ENCODE measurements at regions not wholly inside any gene's neighbourhood (a gene's known extent, or its start where the extent isn't known, plus 50 kb on each side); places are given as distances from the start of the nearest gene placed in this dataset.

DNA sequence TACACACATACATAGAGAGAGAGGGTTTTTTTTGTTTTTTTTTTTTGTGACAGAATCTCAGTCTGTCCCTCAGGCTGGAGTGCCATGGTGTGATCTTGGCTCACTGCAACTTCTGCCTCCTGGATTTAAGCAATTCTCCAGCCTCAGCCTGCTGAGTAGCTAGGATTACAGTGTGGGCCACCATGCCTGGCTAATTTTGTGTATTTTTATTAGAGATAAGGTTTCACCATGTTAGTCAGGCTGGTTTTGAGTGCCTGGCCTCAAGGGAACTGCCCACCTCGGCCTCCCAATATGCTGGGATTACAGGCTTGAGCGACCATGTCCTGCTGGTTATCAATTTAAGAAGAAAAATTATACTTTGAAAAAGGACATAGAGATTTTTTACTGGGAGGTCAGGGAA lies 710.6 kb downstream of the SLC6A15 start:
- H3K4me3 ChIP-seq (ENCODE audit: low read depth, low read length): no peak overlapping the region
- no peak for TF ChIP-seq CTCF (IDR thresholded peaks at IDR 0.05; ENCODE audit: borderline replicate concordance, insufficient read depth, low read depth, low read length)

DNA sequence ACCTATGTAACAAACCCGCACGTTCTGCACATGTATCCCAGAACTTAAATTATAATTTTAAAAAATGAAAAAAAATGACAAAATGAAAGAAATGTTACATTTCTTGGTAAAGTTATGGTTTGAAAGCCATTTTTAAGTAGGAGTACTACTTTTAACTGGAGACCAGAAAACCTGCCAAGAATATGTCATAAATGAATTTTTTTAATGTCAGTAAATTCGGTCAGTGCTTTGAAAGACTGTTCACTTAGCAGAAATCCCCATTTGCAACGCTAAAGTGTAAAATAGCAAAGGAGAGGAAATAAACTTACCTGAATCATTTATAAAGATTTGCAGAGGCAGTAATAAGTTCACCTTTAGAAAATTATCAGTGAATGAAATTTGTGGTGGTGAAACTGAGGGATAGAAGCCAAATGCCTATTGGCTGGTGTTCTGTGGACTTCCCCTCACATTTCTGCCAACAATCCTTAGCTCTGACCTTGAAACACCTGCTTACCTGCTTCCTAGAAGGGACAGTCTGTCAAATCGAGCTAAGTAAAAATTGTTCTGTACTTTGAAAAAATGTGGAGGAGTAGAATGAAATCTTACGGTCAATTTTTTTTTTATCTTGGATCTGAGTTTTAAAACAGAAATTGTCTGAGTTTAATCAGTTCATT lies 714.2 kb downstream of the SLC6A15 start:
- no peak for TF ChIP-seq CTCF (IDR thresholded peaks at IDR 0.05; ENCODE audit: borderline replicate concordance, insufficient read depth, low read depth, low read length)
- H3K4me3 ChIP-seq (ENCODE audit: low read depth, low read length): no peak overlapping the region

- TF ChIP-seq CTCF (IDR thresholded peaks at IDR 0.05; ENCODE audit: borderline replicate concordance, insufficient read depth, low read depth, low read length): no peak
- H3K4me3 ChIP-seq (ENCODE audit: low read depth, low read length): no peak overlapping the region
These were observed 720.8 kb downstream of the SLC6A15 start for GRCh38 chr12:84191779-84192178.

DNA sequence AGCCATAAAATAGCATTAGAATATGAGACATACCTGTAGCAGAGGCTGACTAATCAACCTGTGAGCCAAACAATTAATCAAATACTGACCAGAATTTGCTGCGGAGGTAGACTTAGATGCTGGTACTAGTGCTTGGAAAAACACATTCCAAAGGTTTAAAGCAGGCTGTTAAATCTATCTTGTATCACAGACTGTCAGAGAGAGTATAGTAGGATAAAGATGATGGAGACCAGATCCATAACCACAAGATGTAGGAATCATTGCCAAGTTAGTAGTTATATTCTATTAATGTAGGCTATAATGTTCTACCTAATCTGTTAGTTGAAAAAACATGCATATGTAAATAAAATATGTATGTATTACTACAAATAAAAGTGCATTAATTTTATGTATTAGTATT lies 726.2 kb downstream of the SLC6A15 start:
- TF ChIP-seq CTCF (IDR thresholded peaks at IDR 0.05; ENCODE audit: borderline replicate concordance, insufficient read depth, low read depth, low read length): no peak

DNA sequence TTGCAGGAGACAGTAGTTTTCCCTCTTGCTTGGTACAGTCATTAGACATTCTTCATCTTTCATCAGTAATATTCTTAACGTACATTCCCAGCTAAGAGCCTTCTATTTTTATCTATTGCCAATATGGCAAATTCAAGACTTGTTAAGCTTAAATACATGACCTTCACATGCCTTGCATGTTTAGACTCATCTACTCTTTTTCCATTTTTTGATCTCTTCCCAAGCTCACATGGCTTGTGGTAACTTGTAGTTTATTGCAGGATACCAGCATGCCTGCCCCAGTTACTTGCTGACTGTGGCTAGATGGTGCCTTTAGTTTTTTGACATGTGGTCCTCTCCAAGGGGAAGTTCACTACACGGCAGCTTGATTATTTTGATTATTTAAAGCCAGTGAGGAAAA lies 729.0 kb downstream of the SLC6A15 start:
- no peak overlapping the region for H3K4me3 ChIP-seq (ENCODE audit: low read depth, low read length)
- TF ChIP-seq CTCF (IDR thresholded peaks at IDR 0.05; ENCODE audit: borderline replicate concordance, insufficient read depth, low read depth, low read length): no peak

More for the DNA sequence above, 726.2 kb downstream of the SLC6A15 start:
- H3K4me3 ChIP-seq (ENCODE audit: low read depth, low read length): no peak overlapping the region

- no peak for TF ChIP-seq CTCF (IDR thresholded peaks at IDR 0.05; ENCODE audit: borderline replicate concordance, insufficient read depth, low read depth, low read length)
These were observed 738.5 kb downstream of the SLC6A15 start for GRCh38 chr12:84174115-84174514.

GRCh38 chr12:84172823-84173424 lies 739.7 kb downstream of the SLC6A15 start:
- H3K4me3 ChIP-seq (ENCODE audit: low read depth, low read length): no peak overlapping the region
- no peak for TF ChIP-seq CTCF (IDR thresholded peaks at IDR 0.05; ENCODE audit: borderline replicate concordance, insufficient read depth, low read depth, low read length)

More at GRCh38 chr12:84174115-84174514, 738.5 kb downstream of the SLC6A15 start:
- no peak overlapping the region for H3K4me3 ChIP-seq (ENCODE audit: low read depth, low read length)
